ENCODE measurements at regions not wholly inside any gene's neighbourhood (a gene's known extent, or its start where the extent isn't known, plus 50 kb on each side); places are given as distances from the start of the nearest gene placed in this dataset.

- TF ChIP-seq CTCF (IDR thresholded peaks at IDR 0.05) (no peak), POLR2A (IDR thresholded peaks at IDR 0.05) (no peak)
These were observed 1981.9 kb upstream of the TENM3 start for GRCh38 chr4:180261346-180261745.
